ENCODE measurements at regions not wholly inside any gene's neighbourhood (a gene's known extent, or its start where the extent isn't known, plus 50 kb on each side); places are given as distances from the start of the nearest gene placed in this dataset.
"Not testable (repeated sequence)": the region's sequence is repeated elsewhere in the genome, so short reads cannot be mapped to it uniquely, and the experiment has no call there.

DNA sequence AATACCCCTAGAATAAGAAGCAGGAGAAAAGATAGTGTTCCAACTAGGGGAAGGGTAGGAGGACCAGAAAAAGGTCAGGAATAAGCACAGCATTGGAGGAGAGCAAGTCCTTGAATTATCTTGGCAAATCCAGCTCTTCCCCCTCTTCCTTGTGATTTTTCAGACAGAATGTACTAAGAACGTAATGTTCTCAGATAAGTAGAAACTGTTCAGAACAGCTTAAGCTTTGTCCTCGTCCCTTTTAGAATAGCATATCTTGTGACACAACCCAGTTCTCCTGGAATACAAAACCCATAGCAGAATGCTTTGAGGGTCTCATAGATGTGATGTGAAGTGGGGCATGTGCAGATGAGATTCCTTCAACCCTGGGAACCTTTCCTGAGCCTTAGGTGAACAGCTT, 97.4 kb downstream of the EMB start:
- DNase-seq = no peak

DNA sequence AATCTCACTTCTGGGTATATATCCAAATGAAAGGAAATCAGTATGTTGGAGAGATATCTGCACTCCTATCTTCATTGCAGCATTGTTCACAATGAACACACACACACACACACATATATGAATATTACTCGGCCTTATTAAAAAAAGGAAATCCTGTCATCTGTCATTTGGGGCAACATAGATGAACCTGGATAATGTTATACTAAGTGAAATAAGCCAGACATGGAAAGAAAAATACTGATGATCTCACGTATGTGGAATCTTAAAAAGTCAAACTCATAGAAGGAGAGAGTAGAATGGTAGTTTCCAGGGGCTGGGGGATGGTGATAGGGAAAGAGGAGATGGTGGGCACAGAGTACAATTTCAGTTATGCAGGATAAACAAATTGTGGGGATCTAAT, 100.3 kb downstream of the EMB start:
- DNase-seq = no peak

DNA sequence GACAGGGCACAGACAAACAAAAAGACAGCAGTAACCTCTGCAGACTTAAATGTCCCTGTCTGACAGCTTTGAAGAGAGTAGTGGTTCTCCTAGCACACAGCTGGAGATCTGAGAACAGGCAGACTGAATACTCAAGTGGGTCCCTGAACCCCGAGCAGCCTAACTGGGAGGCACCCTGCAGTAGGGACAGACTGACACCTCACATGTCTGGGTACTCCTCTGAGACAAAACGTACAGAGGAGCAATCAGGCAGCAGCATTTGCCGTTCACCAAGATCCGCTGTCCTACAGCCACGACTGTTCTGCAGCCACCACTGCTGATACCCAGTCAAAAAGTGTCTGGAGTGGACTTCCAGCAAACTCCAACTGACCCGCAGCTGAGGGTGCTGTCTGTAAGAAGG, 110.5 kb downstream of the EMB start:
- not testable (repeated sequence) for DNase-seq

DNA sequence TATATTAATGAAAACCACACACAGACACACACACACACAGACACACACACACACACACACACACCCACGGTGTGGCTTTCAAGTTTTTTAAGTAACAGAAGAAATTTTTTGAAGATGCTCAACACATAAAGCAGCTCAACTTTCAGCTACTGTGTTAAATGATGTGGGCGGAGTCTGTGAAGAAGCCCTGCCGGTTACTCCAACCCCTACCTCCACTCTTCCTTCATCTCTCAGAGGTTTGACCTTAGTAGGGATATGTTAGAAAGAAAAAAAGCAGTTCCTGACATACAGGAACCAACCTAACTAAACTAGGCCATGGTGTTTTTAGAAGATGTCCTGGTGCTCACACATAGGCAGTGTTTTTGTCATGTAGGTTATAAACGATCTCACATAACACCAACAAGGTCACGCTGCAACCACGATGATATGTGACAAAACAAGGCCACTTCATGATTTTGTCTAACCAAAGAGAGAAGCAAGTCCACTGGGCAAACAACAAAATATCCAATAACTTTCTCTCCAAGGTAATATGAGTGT, 112.8 kb downstream of the EMB start:
- DNase-seq = peak; percentile 21

DNA sequence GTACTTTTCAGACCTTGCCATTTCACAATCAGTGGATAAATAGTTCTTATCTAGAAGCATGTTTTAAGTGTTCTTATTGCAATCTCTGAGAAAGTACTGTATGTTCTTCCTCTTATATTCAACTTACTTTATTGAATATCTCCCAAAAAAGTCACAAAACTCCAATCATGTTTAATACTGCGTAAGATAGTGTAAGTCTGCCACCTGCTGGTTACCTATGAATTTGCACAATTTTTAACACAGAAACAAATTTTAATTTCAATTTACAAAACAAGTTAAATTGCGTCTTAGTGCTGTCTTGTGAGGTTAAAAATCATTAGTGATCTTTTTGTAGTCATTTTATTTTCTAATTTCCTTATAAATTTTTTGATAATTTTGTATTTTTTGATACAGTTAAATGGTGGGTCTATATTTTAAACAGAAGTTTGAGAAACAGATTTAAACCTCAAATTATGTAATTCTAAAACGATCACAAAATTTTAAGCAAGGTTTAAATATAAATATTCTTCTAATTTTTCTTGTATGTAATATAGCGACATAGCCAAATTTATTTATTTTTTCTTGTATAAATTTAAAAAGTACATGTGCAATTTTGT, 115.8 kb downstream of the EMB start:
- peak; percentile 34 for DNase-seq

DNA sequence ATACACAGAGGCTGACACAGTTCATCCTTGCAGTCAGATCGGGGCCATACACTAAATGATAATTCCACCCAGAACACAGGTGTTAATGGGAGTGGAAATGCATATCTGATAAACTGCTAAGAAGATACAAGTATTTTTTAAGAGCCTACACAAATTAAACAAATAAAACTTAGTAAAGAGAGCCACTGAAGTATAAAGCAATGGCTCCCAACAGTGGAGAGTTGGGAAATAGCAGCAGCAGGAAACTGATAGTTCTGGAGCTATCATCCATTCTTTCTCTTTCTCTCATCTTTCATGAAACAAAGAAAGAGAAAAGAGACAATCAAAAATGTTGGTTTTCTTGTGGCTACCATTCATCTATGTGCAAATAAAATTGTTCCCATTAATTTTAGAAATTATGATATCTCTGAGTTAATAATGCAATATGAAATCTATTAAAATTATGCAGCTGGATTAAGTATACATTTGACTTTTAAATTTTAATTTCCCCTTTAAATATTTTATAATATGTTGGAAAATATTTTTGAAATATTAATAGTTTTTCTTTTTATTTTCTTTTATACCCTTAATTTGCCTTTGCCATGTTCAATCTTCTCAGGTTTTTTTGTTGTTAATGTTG, 120.8 kb downstream of the EMB start:
- DNase-seq = no peak

DNA sequence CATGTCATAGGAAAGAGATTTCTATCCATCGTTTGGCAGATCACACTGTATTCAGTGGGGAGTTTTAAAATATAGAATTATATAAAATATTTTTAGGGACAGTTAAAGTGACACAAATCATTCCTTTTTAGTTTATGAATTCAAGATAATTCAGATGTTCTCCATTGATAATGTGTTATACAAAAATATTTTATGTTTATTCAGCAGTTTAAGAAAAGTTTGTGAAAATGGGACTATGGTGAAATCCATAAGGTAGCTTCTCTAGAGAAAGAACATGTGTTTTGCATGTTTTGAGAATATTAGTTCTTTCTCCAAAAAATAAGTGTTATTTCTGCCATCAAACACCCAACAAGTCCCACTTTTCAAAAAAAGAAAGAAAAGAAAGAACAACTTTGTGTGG, 122.9 kb downstream of the EMB start:
- DNase-seq = no peak

DNA sequence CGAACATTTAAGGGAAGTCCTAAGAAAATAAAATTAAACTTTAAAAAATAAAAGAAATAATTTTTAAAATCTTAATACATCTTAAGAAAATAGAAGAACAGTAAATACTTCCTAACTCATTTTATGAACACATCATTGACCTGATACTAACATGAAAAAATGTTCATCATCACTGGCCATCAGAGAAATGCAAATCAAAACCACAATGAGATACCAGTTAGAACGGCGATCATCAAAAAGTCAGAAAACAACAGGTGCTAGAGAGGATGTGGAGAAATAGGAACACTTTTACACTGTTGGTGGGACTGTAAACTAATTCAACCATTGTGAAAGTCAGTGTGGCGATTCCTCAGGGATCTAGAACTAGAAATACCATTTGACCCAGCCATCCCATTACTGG, 134.6 kb downstream of the EMB start:
- DNase-seq = not testable (repeated sequence)

DNA sequence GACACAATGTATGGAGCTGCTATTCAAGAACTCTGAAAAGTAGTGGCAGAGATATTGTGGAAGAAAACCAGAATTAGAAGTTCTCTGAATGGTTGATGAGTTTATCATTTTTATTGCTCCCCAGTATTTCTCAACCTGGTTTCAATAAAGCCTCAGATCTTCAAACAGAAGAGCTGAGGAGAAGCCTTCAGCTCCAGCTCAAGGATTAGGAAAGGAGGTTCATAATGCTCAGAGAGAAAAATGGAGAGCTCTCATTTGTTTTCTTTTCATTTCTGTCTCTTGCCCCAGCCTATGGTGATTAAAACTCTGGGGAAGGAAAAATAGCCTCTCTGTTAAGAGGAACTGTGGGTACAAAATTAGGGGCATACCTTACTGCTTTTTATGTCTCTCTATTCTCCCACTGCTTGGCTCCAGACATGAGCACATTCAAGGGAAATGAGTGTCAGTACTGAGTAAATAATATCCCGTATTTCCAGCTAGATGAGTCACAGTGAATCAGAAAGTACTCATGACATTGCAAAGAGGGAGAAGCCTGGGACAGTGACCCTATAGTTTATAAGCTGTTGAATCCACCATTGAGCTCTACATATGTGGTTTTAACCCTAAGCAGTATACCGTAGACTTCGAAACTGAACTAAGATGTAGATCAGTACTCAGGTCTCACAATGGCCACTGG, 138.1 kb downstream of the EMB start:
- DNase-seq = no peak

DNA sequence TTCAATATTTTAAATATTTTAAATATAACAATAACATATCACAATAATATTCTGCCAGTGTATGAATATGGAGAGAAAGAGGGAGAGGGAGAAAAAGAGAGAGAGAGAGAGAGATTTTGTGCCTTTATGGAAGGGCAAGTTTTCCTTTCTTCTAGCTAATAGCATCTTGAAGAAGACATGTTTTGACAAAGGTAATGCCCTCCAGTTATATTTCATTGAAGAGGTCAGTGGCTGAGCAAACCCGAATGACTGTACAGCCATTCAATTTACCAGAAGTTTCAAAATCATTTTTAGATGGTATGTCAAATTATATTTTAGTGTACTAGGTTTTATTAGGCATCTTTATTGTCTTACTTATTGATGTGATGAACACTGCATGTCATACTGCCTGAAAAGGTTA, 139.3 kb downstream of the EMB start:
- no peak for DNase-seq

DNA sequence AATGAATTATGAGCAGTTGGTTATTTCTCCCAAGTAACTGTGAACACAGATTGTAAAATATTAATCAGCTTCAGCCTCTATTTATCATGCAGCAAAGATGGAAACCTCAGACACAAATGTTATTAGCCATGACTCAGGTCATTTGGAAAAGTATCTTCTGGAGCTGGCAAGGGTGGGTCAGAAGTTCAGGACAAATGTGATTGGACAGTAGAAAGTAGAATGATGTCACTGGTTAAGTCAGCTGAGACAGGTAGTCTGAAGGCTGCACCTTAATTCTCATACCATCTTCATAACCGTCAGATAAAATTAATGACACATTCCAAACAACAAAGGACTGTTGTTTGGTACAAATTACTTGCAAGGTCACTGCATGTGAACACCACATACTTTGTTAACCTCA, 140.2 kb downstream of the EMB start:
- no peak for DNase-seq

DNA sequence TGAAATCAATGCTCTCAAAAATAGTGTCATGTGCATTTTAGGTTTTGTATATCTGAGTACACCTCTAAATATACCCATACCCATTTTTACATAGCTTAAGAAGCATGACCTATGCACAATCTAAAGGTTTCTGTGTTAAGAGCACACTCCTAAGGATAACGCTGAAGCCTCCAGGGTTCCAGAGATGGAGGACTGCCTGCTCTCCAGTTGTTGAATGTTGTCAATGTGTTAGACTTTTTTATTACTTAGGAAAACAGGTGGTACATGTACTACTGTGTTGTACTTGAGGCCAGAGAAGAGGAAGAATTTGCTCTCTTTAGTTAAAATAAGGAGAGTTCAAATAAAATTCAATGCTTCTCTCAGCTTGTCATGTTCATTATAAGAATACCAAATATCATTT, 141.2 kb downstream of the EMB start:
- no peak for DNase-seq

DNA sequence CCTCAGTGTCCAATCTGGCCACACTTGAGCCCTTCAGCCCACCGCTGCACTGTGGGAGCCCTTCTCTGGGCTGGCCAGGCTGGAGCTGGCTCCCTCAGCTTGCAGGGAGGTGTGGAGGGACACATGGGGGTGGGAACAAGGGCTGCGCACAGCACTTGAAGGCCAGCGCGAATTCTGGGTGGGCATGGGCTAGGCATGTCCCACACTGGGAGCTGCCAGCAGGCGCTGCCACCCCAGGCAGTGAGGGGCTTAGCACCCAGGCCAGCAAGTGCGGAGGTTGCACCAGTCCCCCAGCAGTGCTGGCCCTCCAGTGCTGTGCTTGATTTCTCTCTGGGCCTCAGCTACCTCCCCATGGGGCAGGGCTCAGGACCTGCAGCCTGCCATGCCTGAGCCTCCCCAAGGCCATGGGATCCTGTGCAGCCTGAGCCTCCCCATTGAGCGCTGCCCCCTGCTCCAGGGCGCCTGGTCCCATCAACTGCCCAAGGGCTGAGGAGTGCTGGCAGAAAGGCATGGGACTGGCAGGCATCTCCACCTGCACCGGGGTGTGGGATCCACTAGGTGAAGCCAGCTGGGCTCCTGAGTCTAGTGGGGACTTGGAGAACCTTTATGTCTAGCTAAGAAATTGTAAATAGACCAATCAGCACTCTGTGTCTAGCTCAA, 148.2 kb downstream of the EMB start:
- DNase-seq = no peak

DNA sequence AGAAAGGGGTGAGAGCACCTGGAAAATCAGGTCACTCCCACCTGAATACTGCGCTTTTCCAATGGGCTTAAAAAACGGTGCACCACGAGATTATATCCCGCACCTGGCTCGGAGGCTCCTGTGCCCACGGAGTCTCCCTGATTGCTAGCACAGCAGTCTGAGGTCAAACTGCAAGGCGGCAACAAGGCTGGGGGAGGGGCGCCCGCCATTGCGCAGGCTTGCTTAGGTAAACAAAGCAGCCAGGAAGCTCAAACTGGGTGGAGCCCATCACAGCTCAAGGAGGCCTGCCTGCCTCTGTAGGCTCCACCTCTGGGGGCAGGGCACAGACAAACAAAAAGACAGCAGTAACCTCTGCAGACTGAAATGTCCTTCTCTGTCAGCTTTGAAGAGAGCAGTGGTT, 160.6 kb downstream of the EMB start:
- DNase-seq = not testable (repeated sequence)
